PC-3 (cell line): ENCODE measurements at regions not wholly inside any gene's neighbourhood (a gene's known extent, or its start where the extent isn't known, plus 50 kb on each side); places are given as distances from the start of the nearest gene placed in this dataset.

Experiments
- ATAC-seq: fragments of 200-7000 bp; cut with Tn5 transposase; 2 replicates; pipeline ENCODE4 v1.9.1; 2020; ENCODE audit warnings: mild to moderate bottlenecking, moderate library complexity
- BruUV-seq: library from RNA; stranded (reverse); fragments of 400-500 nt; replicated peaks from 2 replicates; lab custom pipeline; 2021; lab: Mats Ljungman, UMichigan
- CTCF ChIA-PET: fragments of 300-600 bp; sonication (Branson Sonifier 250); formaldehyde crosslinking; loops from one replicate; lab custom pipeline; 2022; ENCODE audit warnings: antibody characterized with exemption; lab: Charles Lee
- POLR2A ChIA-PET: fragments of 300-600 bp; sonication (Branson Sonifier 250); formaldehyde crosslinking; loops from one replicate; lab custom pipeline; 2022; ENCODE audit warnings: antibody characterized with exemption; ENCODE audit not compliant: unreplicated experiment; lab: Charles Lee
- DNase-seq: peaks from one replicate; pipeline ENCODE4 v3.0.0-alpha.2; 2015
- H2AFZ ChIP-seq: fragments of 300-600 bp; sonication (generic); 2 replicates; pipeline ENCODE4 v1.6.0; 2016; ENCODE audit warnings: antibody characterized with exemption, low read length
- H3F3A ChIP-seq: fragments of 300-600 bp; sonication (generic); one replicate; pipeline ENCODE4 v1.6.0; 2017; ENCODE audit warnings: antibody characterized with exemption, low read length, control low read depth, mild to moderate bottlenecking; ENCODE audit not compliant: unreplicated experiment
- H3K27ac ChIP-seq: fragments of 300-600 bp; sonication (generic); 2 replicates; pipeline ENCODE4 v1.5.1; 2016; ENCODE audit warnings: mild to moderate bottlenecking, low read length
- H3K27me3 ChIP-seq: fragments of 300-600 bp; sonication (generic); 2 replicates; pipeline ENCODE4 v1.6.1; 2016; ENCODE audit warnings: low read length, mixed read lengths
- H3K36me3 ChIP-seq: fragments of 300-600 bp; sonication (generic); 2 replicates; pipeline ENCODE4 v1.6.1; 2016; ENCODE audit warnings: low read depth, mixed run types, low read length, mixed read lengths
- H3K4me1 ChIP-seq: fragments of 300-600 bp; sonication (generic); 2 replicates; pipeline ENCODE4 v1.5.1; 2016; ENCODE audit warnings: low read length; ENCODE audit not compliant: insufficient read depth
- H3K4me2 ChIP-seq: fragments of 300-600 bp; sonication (generic); 2 replicates; pipeline ENCODE4 v1.6.0; 2016; ENCODE audit warnings: low read length
- H3K4me3 ChIP-seq: fragments of 300-600 bp; sonication (generic); 2 replicates; pipeline ENCODE4 v1.5.1; 2016; ENCODE audit warnings: mild to moderate bottlenecking, low read length, mixed read lengths
- H3K79me2 ChIP-seq: fragments of 300-600 bp; sonication (generic); 2 replicates; pipeline ENCODE4 v1.6.1; 2017; ENCODE audit warnings: low read length, mixed read lengths
- H3K9ac ChIP-seq: fragments of 300-600 bp; sonication (generic); 2 replicates; pipeline ENCODE4 v1.6.0; 2016; ENCODE audit warnings: mild to moderate bottlenecking, low read length
- H3K9me2 ChIP-seq: fragments of 300-600 bp; sonication (generic); replicated peaks from 2 replicates; pipeline ENCODE4 v1.6.1; 2016; ENCODE audit warnings: mixed run types, low read length, mixed read lengths
- H3K9me3 ChIP-seq: fragments of 300-600 bp; sonication (generic); 2 replicates; pipeline ENCODE4 v1.6.1; 2016; ENCODE audit warnings: low read length, mixed read lengths
- H4K20me1 ChIP-seq: fragments of 300-600 bp; sonication (generic); 2 replicates; pipeline ENCODE4 v1.6.1; 2016; ENCODE audit warnings: low read length, mixed read lengths
- CTCF ChIP-seq: fragments of 300-600 bp; sonication (generic); conservative IDR thresholded peaks from 2 replicates; pipeline ENCODE4 v1.5.1; 2017; ENCODE audit warnings: antibody characterized with exemption, low read depth, mild to moderate bottlenecking, low read length
- EZH2 ChIP-seq: fragments of 300-600 bp; sonication (generic); IDR thresholded peaks from one replicate; pipeline ENCODE4 v1.6.1; 2017; ENCODE audit warnings: antibody characterized with exemption, mild to moderate bottlenecking, low read length; ENCODE audit not compliant: unreplicated experiment
- EZH2phosphoT487 ChIP-seq: fragments of 300-600 bp; sonication (generic); IDR thresholded peaks from 2 replicates; pipeline ENCODE4 v1.6.1; 2018; ENCODE audit warnings: mild to moderate bottlenecking, antibody characterized with exemption, low read length, borderline replicate concordance
- intact Hi-C: fragments of 100-400 bp; cut with micrococcal nuclease; formaldehyde crosslinking; loops from 2 replicates; pipeline ENCODE4 v1.9.0; 2023

GRCh38 chr14:29077916-29078315, 311.3 kb downstream of the FOXG1 start:
- no peak overlapping the region for H3K4me3 ChIP-seq
- H3K36me3 ChIP-seq = no peaks in the 10 kb centered on the region
- no peaks in the 10 kb centered on the region for H3K27me3 ChIP-seq
- no peaks in the 10 kb centered on the region for H3K79me2 ChIP-seq
- ChIA-PET POLR2A (no interaction called here), CTCF (no interaction called here)
- TF ChIP-seq EZH2phosphoT487 (no peak), CTCF (no peak), EZH2 (no peak)
- H3K9ac ChIP-seq = no peak overlapping the region
- DNase-seq = no peak
- H3K4me1 ChIP-seq = no peaks in the 10 kb centered on the region
- no peaks in the 10 kb centered on the region for H4K20me1 ChIP-seq
- no TSS peak for BruUV-seq
- ATAC-seq = no peak
- H3K9me3 ChIP-seq = no peaks in the 10 kb centered on the region
- H3K27ac ChIP-seq = no peak overlapping the region
- no peak overlapping the region for H2AFZ ChIP-seq
- intact Hi-C loops = no loop called here
- H3K4me2 ChIP-seq = no peak overlapping the region
- H3F3A ChIP-seq = no peaks in the 10 kb centered on the region
- H3K9me2 ChIP-seq = no peaks in the 10 kb centered on the region

GRCh38 chr14:29078810-29079522, 312.4 kb downstream of the FOXG1 start:
- Histone ChIP-seq H3K4me1 (no peaks in the 10 kb centered on the region), H3K9me3 (no peaks in the 10 kb centered on the region), H3K27me3 (no peaks in the 10 kb centered on the region), H3K9me2 (no peaks in the 10 kb centered on the region), H3K36me3 (no peaks in the 10 kb centered on the region), H3K4me2 (no peak overlapping the region), H3F3A (no peaks in the 10 kb centered on the region), H3K4me3 (no peak overlapping the region), H4K20me1 (no peaks in the 10 kb centered on the region), H3K27ac (no peak overlapping the region), H3K79me2 (no peaks in the 10 kb centered on the region), H3K9ac (no peak overlapping the region), H2AFZ (no peak overlapping the region)
- CTCF ChIA-PET = no interaction called here
- POLR2A ChIA-PET = no interaction called here
- no TSS peak for BruUV-seq
- TF ChIP-seq EZH2 (no peak), CTCF (no peak), EZH2phosphoT487 (no peak)
- ATAC-seq = no peak
- no peak for DNase-seq
- intact Hi-C loops = no loop called here

DNA sequence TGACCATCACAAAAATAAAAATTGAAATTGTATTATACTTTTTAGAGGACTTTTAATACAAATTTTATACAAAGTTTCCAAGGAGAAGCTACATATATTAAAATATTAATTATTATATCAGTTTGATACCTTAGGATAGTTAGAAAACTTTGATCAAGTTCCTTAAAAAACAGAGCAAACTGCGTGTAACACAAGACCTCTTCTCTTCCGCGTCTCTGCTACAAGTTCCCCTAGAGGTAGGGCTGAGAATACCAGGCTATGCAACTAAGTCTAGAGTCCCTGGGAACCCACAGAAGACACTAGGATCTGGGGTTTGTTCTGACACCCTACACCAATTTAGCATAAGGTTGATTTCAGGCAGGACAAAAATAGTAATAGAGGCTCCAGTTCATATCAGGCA, 319.0 kb downstream of the FOXG1 start:
- CTCF ChIA-PET = no interaction called here
- ATAC-seq = peak; percentile 86
- intact Hi-C loops = no loop called here

More for the DNA sequence above, 319.0 kb downstream of the FOXG1 start:
- Histone ChIP-seq H3K36me3 (no peaks in the 10 kb centered on the region), H3K4me3 (no peak overlapping the region), H3K9me3 (no peaks in the 10 kb centered on the region), H3K9ac (no peak overlapping the region), H4K20me1 (no peaks in the 10 kb centered on the region), H3K79me2 (no peaks in the 10 kb centered on the region), H3K4me2 (no peak overlapping the region), H3K9me2 (no peaks in the 10 kb centered on the region), H3K4me1 (no peaks in the 10 kb centered on the region), H3K27me3 (no peaks in the 10 kb centered on the region), H2AFZ (no peak overlapping the region), H3K27ac (no peak overlapping the region), H3F3A (no peaks in the 10 kb centered on the region)
- BruUV-seq = no TSS peak
- POLR2A ChIA-PET = no interaction called here
- DNase-seq = peak; percentile 41
- TF ChIP-seq EZH2 (no peak), CTCF (peak; percentile 45; the same call in 1 of the 2 replicates)
